ENCODE measurements at regions not wholly inside any gene's neighbourhood (a gene's known extent, or its start where the extent isn't known, plus 50 kb on each side); places are given as distances from the start of the nearest gene placed in this dataset.
A peak's percentile ranks its signal among the peaks of the same experiment; 100 is the strongest.

DNA sequence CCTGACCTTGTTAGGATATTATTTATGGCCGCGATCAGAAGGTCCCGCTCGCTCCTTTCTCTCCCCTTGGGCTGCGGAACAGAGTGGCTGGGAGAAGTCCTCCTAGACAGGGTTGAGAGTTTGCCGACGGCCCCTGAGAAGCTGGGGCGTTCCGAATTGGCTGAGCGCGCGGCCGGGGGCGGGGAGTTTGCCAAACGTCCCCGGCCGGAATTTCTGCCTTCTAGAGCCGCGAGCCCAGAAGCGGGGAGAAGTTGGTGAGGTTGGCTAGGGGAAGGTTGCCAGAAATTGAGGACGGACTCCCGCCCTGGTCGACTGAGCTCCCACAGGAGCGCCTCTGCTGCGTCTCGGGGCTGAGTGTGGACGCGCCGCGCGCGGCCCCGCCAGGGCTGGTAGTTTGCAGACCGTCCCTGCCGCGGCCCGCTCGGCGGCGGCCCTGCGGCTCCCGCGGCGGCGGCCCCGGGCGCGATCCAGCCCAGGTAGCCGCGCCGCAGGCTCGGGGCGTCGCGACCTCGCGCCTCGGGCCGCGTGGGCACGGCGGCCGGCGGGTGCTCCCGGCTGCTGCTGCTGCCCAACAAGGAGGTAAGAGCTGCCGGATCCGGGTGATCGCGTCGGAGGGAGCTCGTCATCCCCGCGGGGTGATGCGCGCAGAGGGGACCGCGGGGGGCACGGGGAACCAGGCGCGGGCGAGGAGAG lies 134.0 kb upstream of the MGAT5 start (continued):
- TF ChIP-seq, protein P1, sequence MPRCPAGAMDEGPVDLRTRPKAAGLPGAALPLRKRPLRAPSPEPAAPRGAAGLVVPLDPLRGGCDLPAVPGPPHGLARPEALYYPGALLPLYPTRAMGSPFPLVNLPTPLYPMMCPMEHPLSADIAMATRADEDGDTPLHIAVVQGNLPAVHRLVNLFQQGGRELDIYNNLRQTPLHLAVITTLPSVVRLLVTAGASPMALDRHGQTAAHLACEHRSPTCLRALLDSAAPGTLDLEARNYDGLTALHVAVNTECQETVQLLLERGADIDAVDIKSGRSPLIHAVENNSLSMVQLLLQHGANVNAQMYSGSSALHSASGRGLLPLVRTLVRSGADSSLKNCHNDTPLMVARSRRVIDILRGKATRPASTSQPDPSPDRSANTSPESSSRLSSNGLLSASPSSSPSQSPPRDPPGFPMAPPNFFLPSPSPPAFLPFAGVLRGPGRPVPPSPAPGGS (IDR thresholded peaks at IDR 0.05; ENCODE audit: borderline replicate concordance, insufficient read depth, low read depth, low read length, poor library complexity, severe bottlenecking) = no peak
- TF ChIP-seq SREBF1 (IDR thresholded peaks at IDR 0.05; ENCODE audit: low read length) (no peak), SUPT20H (IDR thresholded peaks at IDR 0.05; ENCODE audit: borderline replicate concordance, control insufficient read depth, low read depth, low read length) (no peak), KAT2A (conservative IDR thresholded peaks at IDR 0.05; ENCODE audit: control insufficient read depth, low read depth, low read length) (no peak), PAX5 (IDR thresholded peaks at IDR 0.05; ENCODE audit: borderline replicate concordance, low read depth, low read length) (no peak), POLR2A (IDR thresholded peaks at IDR 0.05; ENCODE audit: low read depth, low read length) (peak; percentile 83), SIN3A (IDR thresholded peaks at IDR 0.05; ENCODE audit: low read depth, low read length) (peak; percentile 46; the same call in 1 of the 2 replicates), ZNF274 (IDR thresholded peaks at IDR 0.05; ENCODE audit: insufficient read depth, insufficient read length) (no peak), IKZF1 (conservative IDR thresholded peaks at IDR 0.05) (peak; percentile 79), MEF2B (IDR thresholded peaks at IDR 0.05; ENCODE audit: partially characterized antibody, poor library complexity, severe bottlenecking) (no peak), YY1 (IDR thresholded peaks at IDR 0.05; ENCODE audit: low read depth, low read length) (0 out of 2 replicates have a peak, but pooled peaks have one; percentile 25)
- TF ChIP-seq, protein P2, sequence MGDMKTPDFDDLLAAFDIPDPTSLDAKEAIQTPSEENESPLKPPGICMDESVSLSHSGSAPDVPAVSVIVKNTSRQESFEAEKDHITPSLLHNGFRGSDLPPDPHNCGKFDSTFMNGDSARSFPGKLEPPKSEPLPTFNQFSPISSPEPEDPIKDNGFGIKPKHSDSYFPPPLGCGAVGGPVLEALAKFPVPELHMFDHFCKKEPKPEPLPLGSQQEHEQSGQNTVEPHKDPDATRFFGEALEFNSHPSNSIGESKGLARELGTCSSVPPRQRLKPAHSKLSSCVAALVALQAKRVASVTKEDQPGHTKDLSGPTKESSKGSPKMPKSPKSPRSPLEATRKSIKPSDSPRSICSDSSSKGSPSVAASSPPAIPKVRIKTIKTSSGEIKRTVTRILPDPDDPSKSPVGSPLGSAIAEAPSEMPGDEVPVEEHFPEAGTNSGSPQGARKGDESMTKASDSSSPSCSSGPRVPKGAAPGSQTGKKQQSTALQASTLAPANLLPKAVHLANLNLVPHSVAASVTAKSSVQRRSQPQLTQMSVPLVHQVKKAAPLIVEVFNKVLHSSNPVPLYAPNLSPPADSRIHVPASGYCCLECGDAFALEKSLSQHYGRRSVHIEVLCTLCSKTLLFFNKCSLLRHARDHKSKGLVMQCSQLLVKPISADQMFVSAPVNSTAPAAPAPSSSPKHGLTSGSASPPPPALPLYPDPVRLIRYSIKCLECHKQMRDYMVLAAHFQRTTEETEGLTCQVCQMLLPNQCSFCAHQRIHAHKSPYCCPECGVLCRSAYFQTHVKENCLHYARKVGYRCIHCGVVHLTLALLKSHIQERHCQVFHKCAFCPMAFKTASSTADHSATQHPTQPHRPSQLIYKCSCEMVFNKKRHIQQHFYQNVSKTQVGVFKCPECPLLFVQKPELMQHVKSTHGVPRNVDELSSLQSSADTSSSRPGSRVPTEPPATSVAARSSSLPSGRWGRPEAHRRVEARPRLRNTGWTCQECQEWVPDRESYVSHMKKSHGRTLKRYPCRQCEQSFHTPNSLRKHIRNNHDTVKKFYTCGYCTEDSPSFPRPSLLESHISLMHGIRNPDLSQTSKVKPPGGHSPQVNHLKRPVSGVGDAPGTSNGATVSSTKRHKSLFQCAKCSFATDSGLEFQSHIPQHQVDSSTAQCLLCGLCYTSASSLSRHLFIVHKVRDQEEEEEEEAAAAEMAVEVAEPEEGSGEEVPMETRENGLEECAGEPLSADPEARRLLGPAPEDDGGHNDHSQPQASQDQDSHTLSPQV (IDR thresholded peaks at IDR 0.05) = no peak
- TF ChIP-seq, protein P3, sequence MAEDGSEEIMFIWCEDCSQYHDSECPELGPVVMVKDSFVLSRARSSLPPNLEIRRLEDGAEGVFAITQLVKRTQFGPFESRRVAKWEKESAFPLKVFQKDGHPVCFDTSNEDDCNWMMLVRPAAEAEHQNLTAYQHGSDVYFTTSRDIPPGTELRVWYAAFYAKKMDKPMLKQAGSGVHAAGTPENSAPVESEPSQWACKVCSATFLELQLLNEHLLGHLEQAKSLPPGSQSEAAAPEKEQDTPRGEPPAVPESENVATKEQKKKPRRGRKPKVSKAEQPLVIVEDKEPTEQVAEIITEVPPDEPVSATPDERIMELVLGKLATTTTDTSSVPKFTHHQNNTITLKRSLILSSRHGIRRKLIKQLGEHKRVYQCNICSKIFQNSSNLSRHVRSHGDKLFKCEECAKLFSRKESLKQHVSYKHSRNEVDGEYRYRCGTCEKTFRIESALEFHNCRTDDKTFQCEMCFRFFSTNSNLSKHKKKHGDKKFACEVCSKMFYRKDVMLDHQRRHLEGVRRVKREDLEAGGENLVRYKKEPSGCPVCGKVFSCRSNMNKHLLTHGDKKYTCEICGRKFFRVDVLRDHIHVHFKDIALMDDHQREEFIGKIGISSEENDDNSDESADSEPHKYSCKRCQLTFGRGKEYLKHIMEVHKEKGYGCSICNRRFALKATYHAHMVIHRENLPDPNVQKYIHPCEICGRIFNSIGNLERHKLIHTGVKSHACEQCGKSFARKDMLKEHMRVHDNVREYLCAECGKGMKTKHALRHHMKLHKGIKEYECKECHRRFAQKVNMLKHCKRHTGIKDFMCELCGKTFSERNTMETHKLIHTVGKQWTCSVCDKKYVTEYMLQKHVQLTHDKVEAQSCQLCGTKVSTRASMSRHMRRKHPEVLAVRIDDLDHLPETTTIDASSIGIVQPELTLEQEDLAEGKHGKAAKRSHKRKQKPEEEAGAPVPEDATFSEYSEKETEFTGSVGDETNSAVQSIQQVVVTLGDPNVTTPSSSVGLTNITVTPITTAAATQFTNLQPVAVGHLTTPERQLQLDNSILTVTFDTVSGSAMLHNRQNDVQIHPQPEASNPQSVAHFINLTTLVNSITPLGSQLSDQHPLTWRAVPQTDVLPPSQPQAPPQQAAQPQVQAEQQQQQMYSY (CRISPR knock-in tag; IDR thresholded peaks at IDR 0.05) = no peak
- TF ChIP-seq, protein P4, sequence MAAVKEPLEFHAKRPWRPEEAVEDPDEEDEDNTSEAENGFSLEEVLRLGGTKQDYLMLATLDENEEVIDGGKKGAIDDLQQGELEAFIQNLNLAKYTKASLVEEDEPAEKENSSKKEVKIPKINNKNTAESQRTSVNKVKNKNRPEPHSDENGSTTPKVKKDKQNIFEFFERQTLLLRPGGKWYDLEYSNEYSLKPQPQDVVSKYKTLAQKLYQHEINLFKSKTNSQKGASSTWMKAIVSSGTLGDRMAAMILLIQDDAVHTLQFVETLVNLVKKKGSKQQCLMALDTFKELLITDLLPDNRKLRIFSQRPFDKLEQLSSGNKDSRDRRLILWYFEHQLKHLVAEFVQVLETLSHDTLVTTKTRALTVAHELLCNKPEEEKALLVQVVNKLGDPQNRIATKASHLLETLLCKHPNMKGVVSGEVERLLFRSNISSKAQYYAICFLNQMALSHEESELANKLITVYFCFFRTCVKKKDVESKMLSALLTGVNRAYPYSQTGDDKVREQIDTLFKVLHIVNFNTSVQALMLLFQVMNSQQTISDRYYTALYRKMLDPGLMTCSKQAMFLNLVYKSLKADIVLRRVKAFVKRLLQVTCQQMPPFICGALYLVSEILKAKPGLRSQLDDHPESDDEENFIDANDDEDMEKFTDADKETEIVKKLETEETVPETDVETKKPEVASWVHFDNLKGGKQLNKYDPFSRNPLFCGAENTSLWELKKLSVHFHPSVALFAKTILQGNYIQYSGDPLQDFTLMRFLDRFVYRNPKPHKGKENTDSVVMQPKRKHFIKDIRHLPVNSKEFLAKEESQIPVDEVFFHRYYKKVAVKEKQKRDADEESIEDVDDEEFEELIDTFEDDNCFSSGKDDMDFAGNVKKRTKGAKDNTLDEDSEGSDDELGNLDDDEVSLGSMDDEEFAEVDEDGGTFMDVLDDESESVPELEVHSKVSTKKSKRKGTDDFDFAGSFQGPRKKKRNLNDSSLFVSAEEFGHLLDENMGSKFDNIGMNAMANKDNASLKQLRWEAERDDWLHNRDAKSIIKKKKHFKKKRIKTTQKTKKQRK (IDR thresholded peaks at IDR 0.05; ENCODE audit: low read depth, low read length) = no peak

Data from GM12878 (cell line).